Progenitor cell of endocrine pancreas (in vitro differentiated cells): ENCODE measurements at regions not wholly inside any gene's neighbourhood (a gene's known extent, or its start where the extent isn't known, plus 50 kb on each side); places are given as distances from the start of the nearest gene placed in this dataset.

Experiments
- DNase-seq: peaks from one replicate; pipeline ENCODE4 v3.0.0; 2021; ENCODE audit warnings: low spot score; ENCODE audit not compliant: unreplicated experiment
- H3K27ac Mint-ChIP-seq: 2 replicates; pipeline ENCODE4 v1.8.0; 2021; ENCODE audit warnings: mild to moderate bottlenecking, moderate library complexity, mixed read lengths
- H3K27me3 Mint-ChIP-seq: 2 replicates; pipeline ENCODE4 v1.8.0; 2021; ENCODE audit warnings: mixed read lengths
- H3K36me3 Mint-ChIP-seq: 2 replicates; pipeline ENCODE4 v1.8.0; 2022; ENCODE audit warnings: mixed read lengths; ENCODE audit not compliant: insufficient read depth
- H3K4me1 Mint-ChIP-seq: 2 replicates; pipeline ENCODE4 v1.8.0; 2021; ENCODE audit warnings: low read depth, mixed read lengths
- H3K4me3 Mint-ChIP-seq: 2 replicates; pipeline ENCODE4 v1.8.0; 2021; ENCODE audit warnings: low read depth, mild to moderate bottlenecking, moderate library complexity, mixed read lengths
- H3K9me3 Mint-ChIP-seq: 2 replicates; pipeline ENCODE4 v1.8.0; 2021; ENCODE audit warnings: low read depth, mixed read lengths
- TF ChIP-seq, protein P1 (sequence below): fragments of 200-600 bp; sonication (generic); IDR thresholded peaks from one replicate; pipeline ENCODE4 v1.5.0; 2021; ENCODE audit warnings: antibody characterized with exemption, mild to moderate bottlenecking; ENCODE audit not compliant: unreplicated experiment

DNA sequence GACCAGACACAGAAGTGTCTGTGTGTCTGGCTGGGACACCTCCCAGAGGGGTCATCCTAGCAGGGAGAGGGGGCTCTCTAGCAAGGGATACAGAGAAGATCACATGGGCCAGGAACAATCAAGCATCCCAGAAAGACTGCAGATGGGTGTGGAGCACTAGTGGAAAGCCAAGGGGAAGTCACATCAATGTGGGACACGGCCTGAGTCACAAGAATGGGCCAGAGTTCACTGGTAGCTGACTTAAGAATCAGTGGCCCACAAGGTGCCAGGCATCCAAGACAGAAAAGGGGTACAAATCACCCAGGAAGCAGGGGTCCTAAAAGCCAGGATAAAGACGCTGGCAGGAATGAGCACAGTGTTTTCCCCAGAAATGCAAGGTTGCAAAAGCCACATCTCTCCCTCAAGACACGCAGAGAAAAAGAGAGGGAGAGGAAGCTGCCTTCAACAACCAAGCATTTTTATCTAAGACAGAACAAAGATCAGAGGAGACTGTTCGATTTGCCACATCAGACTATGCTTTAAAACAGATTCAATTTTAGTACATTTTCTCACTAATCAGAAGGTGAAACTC is 113.6 kb upstream of the DST start:
- Mint-ChIP-seq H3K4me1 (peaks cover 18% of the 10 kb centered on the region), H3K27ac (no peak overlapping the region), H3K9me3 (no peaks in the 10 kb centered on the region), H3K27me3 (no peaks in the 10 kb centered on the region), H3K4me3 (no peak overlapping the region), H3K36me3 (no peaks in the 10 kb centered on the region)
- no peak for DNase-seq
- TF ChIP-seq, protein P1, sequence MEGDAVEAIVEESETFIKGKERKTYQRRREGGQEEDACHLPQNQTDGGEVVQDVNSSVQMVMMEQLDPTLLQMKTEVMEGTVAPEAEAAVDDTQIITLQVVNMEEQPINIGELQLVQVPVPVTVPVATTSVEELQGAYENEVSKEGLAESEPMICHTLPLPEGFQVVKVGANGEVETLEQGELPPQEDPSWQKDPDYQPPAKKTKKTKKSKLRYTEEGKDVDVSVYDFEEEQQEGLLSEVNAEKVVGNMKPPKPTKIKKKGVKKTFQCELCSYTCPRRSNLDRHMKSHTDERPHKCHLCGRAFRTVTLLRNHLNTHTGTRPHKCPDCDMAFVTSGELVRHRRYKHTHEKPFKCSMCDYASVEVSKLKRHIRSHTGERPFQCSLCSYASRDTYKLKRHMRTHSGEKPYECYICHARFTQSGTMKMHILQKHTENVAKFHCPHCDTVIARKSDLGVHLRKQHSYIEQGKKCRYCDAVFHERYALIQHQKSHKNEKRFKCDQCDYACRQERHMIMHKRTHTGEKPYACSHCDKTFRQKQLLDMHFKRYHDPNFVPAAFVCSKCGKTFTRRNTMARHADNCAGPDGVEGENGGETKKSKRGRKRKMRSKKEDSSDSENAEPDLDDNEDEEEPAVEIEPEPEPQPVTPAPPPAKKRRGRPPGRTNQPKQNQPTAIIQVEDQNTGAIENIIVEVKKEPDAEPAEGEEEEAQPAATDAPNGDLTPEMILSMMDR, result no peak

DNA sequence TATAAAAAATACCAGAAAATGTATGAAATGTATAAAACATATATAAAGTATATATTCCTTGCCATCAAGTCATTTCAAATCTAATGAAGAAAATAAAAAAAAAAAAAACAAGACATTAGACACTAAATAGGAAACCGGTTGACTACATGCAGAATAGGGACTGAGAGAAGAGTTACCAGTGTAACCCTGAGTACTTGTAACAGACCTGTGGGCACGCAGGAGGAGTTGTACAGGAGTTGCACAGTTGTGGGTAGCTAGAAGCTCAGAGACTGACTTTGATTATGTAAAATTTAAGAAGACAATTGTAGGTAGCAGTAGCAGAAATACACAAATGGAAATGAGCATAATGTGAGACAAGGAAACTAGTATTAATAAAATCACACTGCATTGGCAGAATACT is 112.4 kb upstream of the DST start:
- no peaks in the 10 kb centered on the region for H3K36me3 Mint-ChIP-seq
- peaks cover 18% of the 10 kb centered on the region for H3K4me1 Mint-ChIP-seq
- no peak overlapping the region for H3K27ac Mint-ChIP-seq
- no peaks in the 10 kb centered on the region for H3K27me3 Mint-ChIP-seq
- H3K9me3 Mint-ChIP-seq, result no peaks in the 10 kb centered on the region
- DNase-seq, result no peak
- TF ChIP-seq, protein P1, result no peak
- H3K4me3 Mint-ChIP-seq, result no peak overlapping the region

DNA sequence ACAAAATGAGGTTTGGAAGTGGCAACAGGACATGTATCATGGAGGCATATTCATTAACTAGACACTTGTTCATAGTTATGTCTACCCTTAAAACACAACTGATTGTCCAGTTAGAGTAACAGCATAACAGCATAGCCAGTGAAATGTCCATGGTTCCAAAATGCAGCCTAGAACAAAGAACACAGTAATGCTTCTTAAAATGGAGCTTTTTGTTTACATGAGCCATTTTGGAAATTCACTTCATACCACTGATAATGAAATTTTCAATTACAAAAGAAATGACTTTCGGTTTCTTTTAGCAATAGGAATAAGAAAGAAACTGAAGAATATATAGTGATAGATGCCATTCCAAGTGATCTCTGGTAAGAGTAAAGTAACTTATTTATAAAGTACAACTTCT is 111.1 kb upstream of the DST start:
- Mint-ChIP-seq H3K27ac (peak overlapping the region; percentile 46), H3K36me3 (no peaks in the 10 kb centered on the region), H3K27me3 (no peaks in the 10 kb centered on the region), H3K4me1 (peaks cover 18% of the 10 kb centered on the region), H3K4me3 (no peak overlapping the region), H3K9me3 (no peaks in the 10 kb centered on the region)
- TF ChIP-seq, protein P1, result no peak
- DNase-seq, result no peak

DNA sequence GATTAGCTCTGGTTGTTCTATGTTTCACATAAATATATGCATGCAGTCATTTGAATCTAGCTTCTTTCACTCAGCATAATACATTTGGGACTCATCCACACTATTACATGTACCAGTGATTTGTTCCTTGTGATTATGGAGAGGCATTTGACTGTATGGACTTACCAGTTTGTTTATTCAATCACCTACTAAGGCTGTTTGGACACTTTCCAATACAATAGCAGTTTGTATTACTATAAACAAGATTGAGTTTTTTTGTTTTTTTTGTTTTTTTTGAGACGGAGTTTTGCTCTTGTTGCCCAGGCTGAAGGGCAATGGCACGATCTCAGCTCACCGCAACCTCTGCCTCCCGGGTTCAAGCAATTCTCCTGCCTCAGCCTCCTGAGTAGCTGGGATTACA is 109.8 kb upstream of the DST start:
- H3K27me3 Mint-ChIP-seq, result no peaks in the 10 kb centered on the region
- H3K4me1 Mint-ChIP-seq, result peaks cover 14% of the 10 kb centered on the region
- no peak for DNase-seq
- TF ChIP-seq, protein P1, result no peak
- H3K4me3 Mint-ChIP-seq, result no peak overlapping the region
- H3K9me3 Mint-ChIP-seq, result no peaks in the 10 kb centered on the region
- H3K36me3 Mint-ChIP-seq, result no peaks in the 10 kb centered on the region
- H3K27ac Mint-ChIP-seq, result no peak overlapping the region

DNA sequence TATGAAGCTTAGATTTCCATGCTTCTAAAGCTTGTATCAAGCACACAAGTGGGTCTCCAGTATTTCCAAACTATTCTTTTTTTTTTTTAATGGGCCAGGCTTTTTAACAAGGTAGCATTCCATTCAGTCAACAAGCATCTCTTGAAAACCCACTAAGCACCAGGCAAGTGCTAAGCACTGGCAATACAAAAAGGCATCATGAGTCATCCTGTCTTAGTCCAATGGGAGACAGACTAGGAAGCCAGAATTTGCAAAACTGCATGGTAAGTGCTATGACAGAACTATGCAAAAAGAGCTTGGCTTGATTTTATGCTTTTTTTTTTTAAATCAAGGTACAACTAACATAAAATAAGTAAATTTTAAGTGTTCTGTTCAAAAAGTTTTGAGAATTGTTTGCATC is 109.3 kb upstream of the DST start:
- no peak overlapping the region for H3K4me3 Mint-ChIP-seq
- H3K27ac Mint-ChIP-seq, result no peak overlapping the region
- DNase-seq, result no peak
- H3K27me3 Mint-ChIP-seq, result no peaks in the 10 kb centered on the region
- TF ChIP-seq, protein P1, result no peak
- peaks cover 16% of the 10 kb centered on the region for H3K4me1 Mint-ChIP-seq
- no peaks in the 10 kb centered on the region for H3K9me3 Mint-ChIP-seq
- H3K36me3 Mint-ChIP-seq, result no peaks in the 10 kb centered on the region
